ENCODE measurements at regions not wholly inside any gene's neighbourhood (a gene's known extent, or its start where the extent isn't known, plus 50 kb on each side); places are given as distances from the start of the nearest gene placed in this dataset.

GRCh38 chrX:124887572-124887971 is 432.1 kb upstream of the TEX13C start:
- Histone ChIP-seq H3K9me3 (no peaks in the 10 kb centered on the region), H3K36me3 (no peaks in the 10 kb centered on the region), H3K4me3 (no peak overlapping the region), H3K27me3 (no peaks in the 10 kb centered on the region), H3K4me1 (no peaks in the 10 kb centered on the region), H3K27ac (no peak overlapping the region)
- DNase-seq (ENCODE audit: extremely low spot score in 2 of 2) = no peak
- TF ChIP-seq CTCF (IDR thresholded peaks at IDR 0.05) (no peak), POLR2AphosphoS5 (IDR thresholded peaks at IDR 0.05; ENCODE audit: insufficient read depth in 1 of 2, low read depth in 1 of 2) (no peak), POLR2A (IDR thresholded peaks at IDR 0.05) (no peak)
- intact Hi-C loops (cut with DNase I) = no loop called here

DNA sequence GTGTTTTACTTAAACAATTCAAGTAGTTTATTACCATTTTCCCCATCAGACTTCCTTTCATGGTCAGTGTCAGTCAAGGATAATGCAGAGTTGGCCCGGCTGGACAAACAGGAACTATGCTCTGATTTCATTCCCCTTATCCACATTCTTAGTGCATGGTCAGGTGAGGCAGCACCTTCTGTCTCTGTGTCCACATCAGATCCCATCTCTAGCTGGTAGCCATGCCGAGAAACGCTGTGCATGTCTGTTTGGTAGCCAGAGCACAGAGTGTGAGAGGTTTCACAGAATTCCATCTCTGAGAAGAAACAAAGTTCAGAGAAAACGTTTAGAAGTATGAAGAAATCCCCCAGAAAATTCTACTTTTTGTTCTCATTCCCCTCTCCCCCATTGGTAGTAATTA is 423.7 kb upstream of the TEX13C start:
- Histone ChIP-seq H3K27ac (no peak overlapping the region), H3K9me3 (no peaks in the 10 kb centered on the region), H3K27me3 (no peaks in the 10 kb centered on the region), H3K36me3 (no peaks in the 10 kb centered on the region), H3K4me3 (no peak overlapping the region), H3K4me1 (no peaks in the 10 kb centered on the region)
- intact Hi-C loops (cut with DNase I) = no loop called here
- TF ChIP-seq POLR2A (IDR thresholded peaks at IDR 0.05) (no peak), CTCF (IDR thresholded peaks at IDR 0.05) (no peak), POLR2AphosphoS5 (IDR thresholded peaks at IDR 0.05; ENCODE audit: insufficient read depth in 1 of 2, low read depth in 1 of 2) (no peak)
- no peak for DNase-seq (ENCODE audit: extremely low spot score in 2 of 2)

DNA sequence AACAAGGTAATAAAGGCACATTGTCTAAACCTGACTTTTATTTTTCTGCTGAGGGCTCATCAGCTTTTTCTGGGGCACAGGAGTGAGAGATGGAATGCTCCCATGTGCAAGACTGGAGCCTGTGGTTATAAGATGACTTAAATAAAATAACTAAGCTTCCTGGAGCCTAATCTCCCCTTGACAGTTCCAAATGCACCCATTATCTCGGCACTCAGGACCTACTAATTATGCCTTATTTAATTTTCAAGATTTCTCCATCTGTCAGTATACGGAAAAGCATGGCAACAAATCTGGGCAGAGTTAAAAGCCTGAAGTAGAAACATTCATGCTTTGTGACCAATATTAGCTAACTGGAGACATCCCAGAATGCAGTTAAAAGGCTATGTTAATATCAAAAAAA is 416.7 kb upstream of the TEX13C start:
- intact Hi-C loops (cut with DNase I) = no loop called here

GRCh38 chrX:124910611-124911010 is 409.1 kb upstream of the TEX13C start:
- no peak for DNase-seq (ENCODE audit: extremely low spot score in 2 of 2)
- no peak overlapping the region for H3K27ac ChIP-seq
- no peaks in the 10 kb centered on the region for H3K36me3 ChIP-seq
- no peaks in the 10 kb centered on the region for H3K27me3 ChIP-seq
- H3K4me1 ChIP-seq = no peaks in the 10 kb centered on the region
- no peak overlapping the region for H3K4me3 ChIP-seq
- intact Hi-C loops (cut with DNase I) = no loop called here
- H3K9me3 ChIP-seq = no peaks in the 10 kb centered on the region
- no peak for TF ChIP-seq CTCF (IDR thresholded peaks at IDR 0.05)
- no peak for TF ChIP-seq POLR2A (IDR thresholded peaks at IDR 0.05)
- no peak for TF ChIP-seq POLR2AphosphoS5 (IDR thresholded peaks at IDR 0.05; ENCODE audit: insufficient read depth in 1 of 2, low read depth in 1 of 2)

More for the DNA sequence above, 416.7 kb upstream of the TEX13C start:
- Histone ChIP-seq H3K27ac (no peak overlapping the region), H3K36me3 (no peaks in the 10 kb centered on the region), H3K4me3 (no peak overlapping the region), H3K4me1 (no peaks in the 10 kb centered on the region), H3K9me3 (no peaks in the 10 kb centered on the region), H3K27me3 (no peaks in the 10 kb centered on the region)
- DNase-seq (ENCODE audit: extremely low spot score in 2 of 2) = no peak
- no peak for TF ChIP-seq POLR2AphosphoS5 (IDR thresholded peaks at IDR 0.05; ENCODE audit: insufficient read depth in 1 of 2, low read depth in 1 of 2)

DNA sequence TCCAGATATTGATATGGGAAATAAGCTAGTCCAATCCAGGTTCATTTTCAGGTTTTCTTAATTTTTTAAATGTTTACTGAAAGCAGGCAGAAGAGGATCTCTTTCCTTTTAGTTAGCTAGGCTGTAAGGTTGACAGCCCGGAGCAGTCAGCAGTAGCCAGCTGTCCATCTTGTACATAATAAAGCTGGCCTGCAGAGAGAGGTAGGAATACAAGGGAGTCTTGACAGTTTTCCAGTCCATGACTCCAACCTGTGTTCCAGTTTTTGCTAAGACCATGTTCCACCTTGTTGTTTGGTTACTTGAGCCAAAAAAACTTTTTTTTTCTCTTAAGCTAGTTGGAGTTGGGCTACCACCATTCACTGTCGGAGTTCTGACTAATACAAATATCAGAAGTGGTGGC is 402.7 kb upstream of the TEX13C start:
- no peaks in the 10 kb centered on the region for H3K4me1 ChIP-seq
- no peak overlapping the region for H3K4me3 ChIP-seq
- no peak for TF ChIP-seq POLR2A (IDR thresholded peaks at IDR 0.05)
- no peak for TF ChIP-seq POLR2AphosphoS5 (IDR thresholded peaks at IDR 0.05; ENCODE audit: insufficient read depth in 1 of 2, low read depth in 1 of 2)
- TF ChIP-seq CTCF (IDR thresholded peaks at IDR 0.05) = no peak
- no peak for DNase-seq (ENCODE audit: extremely low spot score in 2 of 2)
- no peaks in the 10 kb centered on the region for H3K9me3 ChIP-seq
- H3K27me3 ChIP-seq = no peaks in the 10 kb centered on the region
- H3K27ac ChIP-seq = no peak overlapping the region
- intact Hi-C loops (cut with DNase I) = no loop called here
- H3K36me3 ChIP-seq = no peaks in the 10 kb centered on the region

- intact Hi-C loops (cut with DNase I) = no loop called here
- Histone ChIP-seq H3K4me3 (no peak overlapping the region), H3K4me1 (no peaks in the 10 kb centered on the region), H3K36me3 (no peaks in the 10 kb centered on the region), H3K9me3 (no peaks in the 10 kb centered on the region), H3K27me3 (no peaks in the 10 kb centered on the region), H3K27ac (no peak overlapping the region)
- no peak for DNase-seq (ENCODE audit: extremely low spot score in 2 of 2)
- no peak for TF ChIP-seq CTCF (IDR thresholded peaks at IDR 0.05)
- no peak for TF ChIP-seq POLR2AphosphoS5 (IDR thresholded peaks at IDR 0.05; ENCODE audit: insufficient read depth in 1 of 2, low read depth in 1 of 2)
- TF ChIP-seq POLR2A (IDR thresholded peaks at IDR 0.05) = no peak
Measured at GRCh38 chrX:124925681-124926080, 394.0 kb upstream of the TEX13C start.

Data from vagina (tissue), 2 donors.